Amygdala (tissue), 56 donors: ENCODE measurements at regions not wholly inside any gene's neighbourhood (a gene's known extent, or its start where the extent isn't known, plus 50 kb on each side); places are given as distances from the start of the nearest gene placed in this dataset.

Source experiments
- DNase-seq, 56 donors: peaks; one replicate each; lab custom pipeline; 2025; lab: John Stamatoyannopoulos, UW

DNA sequence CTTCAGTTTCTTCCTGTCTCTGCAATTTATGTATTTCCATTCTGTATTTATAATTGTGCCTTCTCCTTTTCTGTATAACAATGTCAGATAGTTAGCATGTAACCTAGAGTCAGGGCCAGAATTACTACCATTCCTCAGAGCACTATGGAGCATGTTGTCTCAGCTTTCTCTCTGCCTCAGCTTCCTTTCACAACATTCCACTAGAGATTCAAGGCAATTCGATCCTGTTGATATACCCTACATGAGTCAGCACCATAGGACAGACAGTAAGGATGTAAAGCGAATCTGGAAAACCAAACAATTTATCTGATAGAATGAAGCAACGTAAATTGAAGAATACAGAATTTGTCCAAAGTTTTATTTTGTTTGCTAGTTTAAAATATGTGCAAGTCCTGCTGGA is 728.3 kb upstream of the SEMA6A start:
- no peak for DNase-seq

DNA sequence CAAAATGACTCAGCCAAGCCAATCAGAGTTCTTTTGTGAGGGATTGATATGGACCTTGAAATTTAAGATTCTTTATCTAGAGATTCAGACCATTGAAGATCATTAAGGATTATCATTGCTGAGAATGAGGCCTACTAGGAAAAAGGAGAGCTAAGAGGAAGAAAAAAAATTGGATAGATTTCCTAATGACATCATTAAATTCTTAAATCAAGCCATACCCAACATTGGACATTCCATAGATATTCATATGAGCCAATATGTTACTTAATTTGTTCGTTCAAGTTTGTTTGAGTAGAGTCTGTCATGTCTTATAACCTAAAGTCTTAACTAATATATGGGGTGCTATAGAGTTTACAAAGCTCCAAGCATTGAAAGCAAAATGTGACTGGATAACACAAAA is 727.9 kb upstream of the SEMA6A start:
- no peak for DNase-seq

DNA sequence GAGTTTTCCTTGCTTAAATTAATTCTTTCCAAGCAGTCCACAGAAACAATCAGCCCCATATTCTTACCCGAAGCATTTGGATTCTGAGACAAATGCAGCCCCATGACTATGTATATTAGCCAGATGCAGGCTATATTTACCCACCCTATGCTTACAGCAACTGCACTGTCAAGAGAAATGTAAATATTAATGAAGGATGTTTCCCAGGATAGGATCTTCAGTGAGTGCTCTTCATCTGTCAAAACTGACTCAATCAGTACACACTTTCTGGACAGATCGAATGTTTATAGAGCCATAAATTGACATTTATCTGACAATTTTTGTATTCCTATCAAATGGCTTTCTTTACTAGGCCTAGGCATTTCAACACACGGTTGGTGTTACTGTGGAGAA is 725.3 kb upstream of the SEMA6A start:
- no peak for DNase-seq

DNA sequence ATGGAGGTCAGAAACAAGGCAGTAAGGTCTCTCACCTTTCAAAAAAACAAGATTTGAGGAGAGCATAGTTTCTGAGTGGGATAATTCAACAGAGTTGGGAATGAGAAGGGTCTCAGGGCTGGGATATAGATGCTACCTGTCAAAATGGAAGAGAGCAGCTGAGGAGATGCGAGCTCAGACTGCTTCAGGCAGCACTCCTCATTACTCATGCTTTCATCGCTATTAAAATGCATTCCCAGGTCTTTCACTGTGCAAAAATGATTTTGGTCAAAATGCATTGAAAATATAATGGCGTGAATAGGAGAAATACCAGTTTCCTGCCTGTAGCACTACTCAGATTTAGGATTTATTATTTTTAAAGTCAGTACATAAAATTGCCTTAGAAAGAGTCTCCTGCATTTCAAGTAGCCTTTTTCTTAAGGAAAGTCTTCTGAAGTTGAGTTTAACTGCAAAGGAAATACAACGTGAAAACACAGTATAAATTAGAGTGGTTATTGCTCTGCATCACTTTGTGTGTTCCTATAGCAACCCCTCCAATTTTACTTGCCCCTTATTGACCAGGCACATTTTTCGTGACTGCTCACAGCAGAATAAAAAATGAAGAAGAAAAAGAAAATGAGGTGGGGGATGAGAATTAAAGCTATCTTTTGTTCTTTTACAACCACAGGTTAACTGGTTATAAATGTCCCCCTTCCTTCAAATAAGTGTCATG is 724.8 kb upstream of the SEMA6A start:
- DNase-seq = no peak

DNA sequence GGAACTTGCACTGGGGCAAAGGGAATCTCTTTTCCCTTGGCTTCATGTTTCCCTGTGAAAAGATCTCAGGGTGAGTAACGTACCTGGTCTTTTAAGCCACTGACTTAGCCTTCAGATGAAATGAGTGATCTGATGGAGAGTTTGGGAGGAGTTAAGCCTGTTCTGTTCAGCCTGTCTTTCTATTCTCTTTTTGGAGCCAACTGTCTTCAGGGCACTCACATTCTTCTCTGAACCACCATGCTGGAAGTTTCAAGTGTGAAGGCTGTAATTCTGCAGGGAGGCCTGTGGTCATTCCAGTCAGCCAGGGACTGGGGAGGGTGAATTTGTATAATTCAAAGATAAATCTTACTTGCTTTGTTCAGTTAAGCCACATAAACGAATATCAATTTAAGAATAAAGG is 722.2 kb upstream of the SEMA6A start:
- no peak for DNase-seq

DNA sequence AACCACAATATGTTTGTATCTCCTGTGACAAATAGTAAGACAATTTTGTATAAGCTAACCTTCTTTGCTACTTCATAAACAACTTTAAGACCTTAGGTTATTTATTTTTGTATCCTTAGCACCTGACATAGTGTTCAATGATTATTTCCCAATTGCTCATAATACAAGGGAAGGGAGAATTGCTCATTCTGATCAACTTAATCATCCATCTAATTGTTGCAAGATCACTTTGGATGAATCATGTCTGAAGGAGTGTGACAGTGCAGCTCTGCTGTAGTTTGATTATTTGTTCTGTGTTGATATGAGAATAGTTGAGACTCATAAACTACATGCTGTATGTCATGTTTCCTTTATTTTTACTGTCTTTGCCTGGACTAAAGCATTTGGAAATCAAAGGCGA is 721.3 kb upstream of the SEMA6A start:
- DNase-seq = no peak

DNA sequence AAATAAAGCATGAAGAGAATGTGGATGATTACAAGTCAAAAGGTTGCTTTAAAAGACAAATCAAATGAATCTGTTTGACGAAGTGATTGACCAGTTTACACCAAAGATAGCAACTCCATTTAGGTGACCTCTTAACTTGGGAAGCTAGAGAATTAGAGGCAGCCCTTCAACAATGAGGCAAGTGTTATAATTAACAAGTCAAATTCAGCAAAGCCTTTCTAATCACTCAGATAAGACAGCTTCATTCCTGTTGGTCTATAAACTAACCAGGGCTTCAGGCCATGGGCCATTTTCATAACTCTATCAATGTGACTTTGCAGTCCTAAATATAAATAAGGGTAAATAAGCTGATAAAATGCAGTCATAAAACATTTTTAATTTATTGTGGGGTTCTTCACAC is 712.2 kb upstream of the SEMA6A start:
- no peak for DNase-seq

DNA sequence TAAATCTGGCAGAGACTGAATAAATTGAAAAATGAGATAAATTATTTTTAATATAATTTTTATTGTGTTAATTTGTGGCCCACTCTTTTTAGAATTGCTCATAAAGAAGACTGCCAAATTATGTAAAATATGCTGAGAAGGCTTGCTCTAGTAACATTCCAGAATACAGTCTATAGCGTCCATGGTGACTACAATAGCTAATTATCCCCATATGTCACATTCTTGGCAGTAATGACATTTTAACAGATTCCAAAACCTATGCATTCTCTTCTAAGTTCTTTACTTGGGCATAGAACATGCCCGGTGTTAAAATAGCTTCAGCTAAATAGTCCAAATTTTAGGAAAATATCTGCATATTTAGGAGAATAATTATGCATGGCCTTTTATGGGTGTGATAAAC is 697.0 kb upstream of the SEMA6A start:
- DNase-seq = no peak

DNA sequence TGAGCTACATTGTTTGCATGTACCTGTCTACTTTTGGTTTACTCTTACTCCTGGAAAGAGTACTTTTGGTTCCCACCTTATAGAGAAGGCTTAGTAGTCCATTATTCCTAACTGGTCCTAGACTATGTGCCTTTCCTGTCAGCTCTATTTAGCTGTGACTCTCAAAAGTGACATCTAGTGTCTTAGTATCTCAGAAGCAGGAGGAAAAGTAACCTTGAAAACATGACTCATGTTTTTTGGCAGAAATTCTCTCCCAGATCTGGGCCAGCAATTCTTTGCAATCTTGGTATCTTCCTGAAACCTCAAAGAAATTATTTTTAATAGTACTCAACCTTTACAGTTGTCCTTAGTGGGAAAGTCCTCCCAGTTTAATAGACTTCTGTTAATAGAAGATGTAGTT is 691.7 kb upstream of the SEMA6A start:
- DNase-seq = no peak

DNA sequence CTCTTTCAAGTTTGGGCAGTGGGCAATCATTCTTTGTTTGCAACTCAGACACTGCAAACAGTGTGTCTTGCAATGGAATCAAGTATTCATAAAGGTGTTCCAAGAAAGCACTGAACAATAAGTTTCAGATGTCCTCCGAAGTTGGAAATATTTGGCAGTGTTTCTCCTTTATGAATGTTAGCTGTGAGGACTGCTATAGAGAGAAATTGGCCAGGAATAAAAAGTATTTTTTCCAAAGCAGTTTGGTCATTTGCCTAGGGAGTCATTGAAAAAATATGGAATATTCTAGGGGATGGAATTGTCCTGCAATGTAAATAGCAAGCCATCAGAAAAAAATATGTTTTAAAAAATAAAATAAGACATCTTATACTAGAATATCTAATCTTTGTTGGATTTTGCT is 688.6 kb upstream of the SEMA6A start:
- no peak for DNase-seq

DNA sequence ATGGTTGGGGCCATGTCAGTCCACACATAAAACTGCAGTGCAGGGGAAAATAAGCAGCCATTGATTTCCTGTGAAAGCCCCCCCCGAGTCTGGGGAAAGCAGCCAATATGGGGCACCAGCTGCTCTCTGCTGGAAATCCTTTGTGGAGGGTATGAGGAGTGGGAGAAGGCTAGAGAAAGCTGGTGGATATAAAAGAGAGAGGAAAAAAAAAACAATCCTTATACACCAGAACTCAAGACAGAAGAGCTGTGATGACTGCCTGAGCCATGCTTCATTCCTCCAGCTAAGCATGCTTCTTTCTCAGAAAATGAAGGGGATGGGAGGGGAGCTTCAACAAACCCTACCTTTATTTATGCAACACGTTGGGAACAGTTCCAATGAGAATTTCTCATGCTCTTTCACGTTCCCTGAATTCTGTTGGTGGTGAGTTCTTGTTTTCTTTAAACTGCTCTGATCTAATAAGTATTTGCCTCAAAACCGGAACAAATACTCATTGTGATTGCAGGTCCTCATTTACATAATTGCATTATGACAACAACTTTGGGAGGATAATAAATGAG is 688.0 kb upstream of the SEMA6A start:
- peak in 43 of 56 donors; percentile 2 to 71 (median 23) for DNase-seq

DNA sequence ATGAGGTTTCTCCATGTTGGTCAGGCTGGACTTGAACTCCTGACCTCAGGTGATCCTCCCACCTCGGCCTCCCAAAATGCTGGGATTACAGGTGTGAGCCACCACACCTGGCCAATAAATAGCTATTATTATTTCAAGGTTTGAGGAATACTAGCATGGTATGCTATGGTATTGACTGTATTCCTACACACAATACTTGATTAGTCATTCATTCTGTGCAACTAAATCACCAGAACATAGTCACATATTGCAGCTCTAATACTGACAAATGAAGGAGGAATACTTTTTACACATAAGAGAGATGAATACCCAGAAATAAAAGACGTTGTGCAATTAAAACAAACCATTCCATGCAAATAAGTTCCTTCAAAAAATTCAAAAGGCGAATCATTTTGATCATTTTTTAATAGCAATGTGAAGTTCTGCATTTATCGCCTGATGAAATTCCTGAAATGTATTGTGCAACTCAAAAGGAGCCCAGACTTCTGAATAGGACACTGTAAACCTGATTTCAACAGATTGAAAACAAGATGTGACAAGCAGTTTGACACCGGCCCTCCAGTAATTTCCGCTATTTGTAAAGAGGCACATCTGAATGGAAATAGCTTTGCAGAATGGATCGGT is 687.4 kb upstream of the SEMA6A start:
- DNase-seq = no peak

DNA sequence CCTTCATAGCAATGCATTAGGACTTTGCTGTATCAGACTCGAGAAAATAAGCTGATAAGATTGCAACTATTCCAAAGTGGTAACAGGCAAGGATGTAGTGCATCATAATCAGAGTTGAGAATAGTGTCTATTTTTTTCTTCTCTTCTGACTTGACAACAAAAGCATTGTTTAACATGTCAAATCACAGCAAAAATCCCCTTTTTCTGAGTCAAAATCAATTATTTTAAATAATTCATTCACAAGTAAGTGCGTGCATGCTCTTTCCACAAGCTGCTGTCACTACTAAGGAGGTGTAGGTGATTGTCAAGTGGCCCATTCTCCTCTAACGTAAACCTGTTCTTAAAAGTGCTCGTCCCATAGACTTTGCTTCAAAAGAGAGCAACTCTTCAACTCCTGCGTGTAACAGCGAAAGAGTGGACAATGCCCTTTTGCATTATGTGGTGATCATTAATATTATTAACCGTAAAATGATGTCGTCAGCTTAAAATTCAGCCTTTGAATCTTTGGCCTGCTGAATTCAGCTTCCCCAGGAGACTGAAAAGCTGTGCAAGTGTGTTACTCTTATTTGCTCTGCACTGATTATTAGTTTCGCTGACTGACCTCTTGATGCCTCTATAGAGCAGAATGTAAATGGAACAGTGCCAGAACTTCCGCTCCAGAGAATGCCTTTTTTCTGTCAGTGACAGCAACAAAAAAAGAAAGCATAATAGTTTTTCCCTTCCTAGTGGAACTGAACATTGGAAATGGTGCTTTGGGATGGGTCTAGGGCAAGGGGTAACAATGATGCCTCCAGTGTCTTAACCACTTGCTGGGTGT is 680.8 kb upstream of the SEMA6A start:
- peak in 1 of 56 donors; percentile 19 for DNase-seq

DNA sequence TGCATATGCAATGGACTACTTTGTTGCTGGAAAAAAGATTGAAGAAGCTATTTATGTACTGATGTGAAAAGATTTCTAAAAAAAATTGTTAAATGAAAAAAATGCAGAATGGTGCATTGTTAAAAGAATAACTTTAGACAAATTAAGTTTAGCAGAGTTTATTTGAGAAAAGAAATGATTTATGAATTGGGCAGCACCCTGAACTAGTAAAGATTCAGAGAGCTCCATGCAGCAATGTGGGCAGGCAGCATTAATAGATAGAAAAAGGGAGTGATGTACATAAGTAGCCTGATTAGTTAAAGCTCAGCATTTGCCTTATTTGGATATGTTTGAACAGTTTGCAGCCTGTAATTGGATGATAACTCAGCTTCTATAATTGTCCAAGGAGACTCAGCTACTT is 677.9 kb upstream of the SEMA6A start:
- no peak for DNase-seq

DNA sequence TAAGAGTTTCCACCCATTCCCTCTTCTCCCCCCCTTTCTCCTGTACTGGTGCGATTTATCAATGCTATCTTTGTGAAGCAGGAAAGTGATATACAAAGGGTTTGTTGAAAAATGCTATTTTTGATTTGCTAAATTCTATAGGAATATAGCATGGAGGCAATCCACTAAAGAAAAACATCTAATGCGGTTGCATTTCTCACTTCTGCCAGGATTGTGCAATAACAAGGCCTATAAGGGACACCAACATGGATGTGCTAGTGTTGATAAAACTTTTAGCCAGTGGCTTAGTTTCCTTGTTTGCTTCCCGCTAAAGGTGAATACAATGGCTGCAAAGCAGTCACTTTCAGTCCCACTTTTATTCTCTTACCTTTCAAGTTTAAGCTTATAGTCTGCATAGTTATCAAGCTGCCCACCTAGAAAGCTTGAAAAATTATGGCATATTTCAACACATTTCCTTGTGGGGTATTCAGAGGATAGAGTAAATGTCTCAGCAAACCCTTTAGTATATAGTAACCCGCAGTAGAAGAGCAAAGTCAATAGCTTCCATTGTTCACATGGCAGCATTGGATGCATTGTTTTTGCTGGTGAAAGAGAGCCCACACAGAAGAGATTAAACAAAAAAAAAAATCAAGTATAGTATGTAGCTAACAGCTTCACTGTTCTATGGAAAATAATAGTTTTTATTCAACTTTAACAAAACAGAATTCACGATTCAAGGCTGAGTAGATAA is 674.6 kb upstream of the SEMA6A start:
- peak in 9 of 56 donors; percentile 0 to 43 (median 25) for DNase-seq

DNA sequence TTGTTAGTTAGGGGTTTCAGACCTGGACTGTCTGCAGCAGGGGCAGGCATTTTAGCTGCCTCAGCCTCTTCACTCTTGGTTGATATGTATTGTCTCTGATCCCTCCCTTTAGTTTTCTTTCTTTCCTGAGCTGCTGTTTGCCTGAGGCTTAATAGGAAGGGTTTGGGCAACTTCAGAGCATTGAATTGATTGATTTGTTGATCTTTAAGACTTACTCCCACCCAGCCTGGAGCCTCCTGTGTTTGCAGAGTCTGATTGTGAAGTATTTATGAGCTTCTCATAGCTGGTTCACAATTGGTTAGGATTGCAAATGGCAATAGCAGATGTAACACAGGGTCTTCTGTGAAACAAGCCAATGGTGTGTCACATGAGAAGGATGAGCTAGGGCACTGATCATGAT is 671.8 kb upstream of the SEMA6A start:
- no peak for DNase-seq

DNA sequence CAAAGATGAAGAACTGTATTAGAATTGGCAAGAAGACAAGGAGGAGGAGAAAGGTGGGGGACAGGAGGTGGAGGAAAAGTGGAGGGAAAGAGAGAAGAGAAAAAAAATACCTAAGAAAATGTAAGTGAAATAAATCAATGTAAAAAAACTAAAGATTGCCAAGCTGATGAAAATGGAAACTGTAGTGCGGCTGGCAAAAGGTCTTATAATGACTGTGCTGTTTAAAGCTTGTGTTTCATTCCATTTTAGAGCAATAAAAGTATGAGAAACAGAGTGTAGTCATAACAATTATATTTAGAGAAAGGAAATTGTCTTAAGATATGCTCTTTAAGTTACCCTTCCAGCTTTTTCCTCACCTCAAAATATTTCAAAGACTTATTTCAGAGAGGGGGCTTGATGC is 670.5 kb upstream of the SEMA6A start:
- DNase-seq = no peak

DNA sequence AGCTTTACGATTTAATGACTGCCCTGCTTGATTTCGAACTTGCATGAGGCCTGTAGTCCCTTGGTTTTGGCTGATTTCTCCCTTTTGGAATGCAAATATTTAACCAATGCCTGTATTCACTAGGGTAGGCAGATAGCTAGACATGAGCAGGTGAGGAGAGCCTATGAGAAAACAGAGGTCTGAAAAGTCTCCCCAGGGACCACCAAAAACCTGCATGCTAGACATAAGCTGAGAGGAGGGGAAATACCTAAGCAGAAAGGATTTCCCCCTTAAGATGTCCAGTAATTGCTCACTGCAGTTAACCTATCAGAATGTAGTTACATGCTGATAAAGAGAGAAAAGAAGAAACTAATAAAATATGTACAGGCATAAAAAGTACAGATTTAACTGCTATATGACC is 667.4 kb upstream of the SEMA6A start:
- no peak for DNase-seq

DNA sequence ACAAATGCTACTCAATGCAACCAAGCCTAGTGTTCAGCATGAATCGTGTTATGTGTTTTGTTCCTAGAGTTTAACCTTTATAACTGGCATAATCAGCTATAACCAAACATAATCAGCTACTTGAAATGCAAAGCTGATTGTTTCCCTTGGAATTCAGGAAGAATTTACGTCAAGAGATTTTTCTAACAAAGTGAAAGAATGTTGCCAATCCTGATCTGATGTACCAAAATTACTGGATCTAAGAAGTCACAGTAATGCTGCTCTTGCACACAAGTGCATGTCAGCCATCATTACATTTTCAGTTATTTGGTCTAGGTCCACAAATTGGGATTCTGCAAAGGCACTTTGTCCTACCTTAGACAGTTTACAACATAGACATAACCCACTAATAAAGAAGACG is 662.3 kb upstream of the SEMA6A start:
- DNase-seq = no peak

DNA sequence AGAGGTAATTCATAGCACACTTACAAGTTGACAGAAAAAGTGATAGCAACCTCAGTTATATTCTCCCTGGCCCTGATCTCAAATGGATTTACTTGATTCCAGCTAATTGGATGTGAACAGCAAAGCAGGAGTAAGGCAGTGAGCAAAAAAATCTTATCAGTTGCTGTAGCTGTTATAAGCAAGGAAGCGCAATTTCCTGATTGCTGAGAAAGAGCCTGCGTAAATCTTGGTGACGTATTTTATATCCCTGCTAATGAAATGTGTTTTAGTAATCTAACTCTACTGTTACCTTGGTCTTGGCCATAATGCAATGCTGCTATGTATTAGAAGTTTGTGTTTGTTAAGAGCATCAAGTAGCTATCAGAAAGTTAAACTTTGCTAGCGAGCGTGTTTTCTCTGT is 661.2 kb upstream of the SEMA6A start:
- no peak for DNase-seq

DNA sequence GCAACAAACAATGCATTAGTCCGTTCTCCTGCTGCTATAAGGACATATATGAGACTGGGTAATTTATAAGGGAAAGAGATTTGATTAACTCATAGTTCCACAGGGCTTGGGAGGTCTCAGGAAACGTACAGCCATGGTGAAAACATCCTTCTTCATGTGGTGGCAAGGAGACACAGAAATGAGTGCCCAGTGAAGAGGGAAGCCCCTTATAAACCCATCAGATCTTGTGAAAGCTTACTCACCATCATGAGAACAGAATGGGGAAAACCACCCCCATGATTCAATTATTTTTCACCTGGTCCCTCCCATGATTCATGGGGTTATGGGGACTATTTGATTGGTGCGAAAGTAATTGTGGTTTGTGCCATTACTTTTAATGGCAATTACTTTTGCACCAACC is 655.8 kb upstream of the SEMA6A start:
- DNase-seq = no peak
